SK-N-SH (cell line): ENCODE measurements at regions not wholly inside any gene's neighbourhood (a gene's known extent, or its start where the extent isn't known, plus 50 kb on each side); places are given as distances from the start of the nearest gene placed in this dataset.

Experiments
- CTCF ChIA-PET: fragments of 300-600, 350-600 bp; formaldehyde crosslinking; extraction: SDS; loops from one replicate; lab custom pipeline; 2021; lab: Yijun Ruan, JAX
- POLR2A ChIA-PET: fragments of 350-600 bp; sonication (Branson Sonifier 250); formaldehyde crosslinking; extraction: SDS; loops from one replicate; lab custom pipeline; 2020; ENCODE audit warnings: antibody characterized with exemption, inconsistent platforms; lab: Yijun Ruan, JAX
- DNase-seq: peaks from one replicate; pipeline ENCODE4 v3.0.0; 2012
- H2AFZ ChIP-seq: fragments of 200-600 bp; sonication (generic); 2 replicates; pipeline ENCODE4 v1.8.1; 2016; ENCODE audit warnings: antibody characterized with exemption, mild to moderate bottlenecking, low read depth
- H3F3A ChIP-seq: fragments of 200-600 bp; sonication (generic); replicated peaks from 2 replicates; pipeline ENCODE3; 2016; ENCODE audit warnings: antibody characterized with exemption, mild to moderate bottlenecking; ENCODE audit not compliant: insufficient read depth
- H3K27ac ChIP-seq, 2 experiments: fragments of 200-500 bp in 1 of 2; fragments of 200-600 bp in 1 of 2; sonication (Bioruptor generic) in 1 of 2; sonication (generic), shearing (Covaris generic) in 1 of 2; 2 replicates each; pipeline versions ENCODE4 v1.5.1 to v1.6.1; 2014 to 2016; ENCODE audit warnings: low read depth in 2 of 2, inconsistent platforms in 1 of 2, low read length in 1 of 2, mild to moderate bottlenecking in 1 of 2, mixed read lengths in 1 of 2
- H3K27me3 ChIP-seq: fragments of 200-600 bp; sonication (generic), shearing (Covaris generic); 2 replicates; pipeline ENCODE4 v1.6.1; 2016; ENCODE audit warnings: mixed run types; ENCODE audit not compliant: insufficient read depth
- H3K36me3 ChIP-seq, 2 experiments: fragments of 200-500 bp in 1 of 2; fragments of 200-600 bp in 1 of 2; sonication (Bioruptor generic) in 1 of 2; sonication (generic) in 1 of 2; replicated peaks in 1 of 2; 2 replicates each; pipeline versions ENCODE3 to v1.5.1; 2014 to 2016; ENCODE audit warnings: low read length in 1 of 2, mild to moderate bottlenecking in 1 of 2; ENCODE audit not compliant: insufficient read depth in 2 of 2, control insufficient read depth in 1 of 2
- H3K4me1 ChIP-seq, 2 experiments: fragments of 200-500 bp in 1 of 2; fragments of 200-600 bp in 1 of 2; sonication (Bioruptor generic) in 1 of 2; sonication (generic), shearing (Covaris generic) in 1 of 2; 2 replicates each; pipeline versions ENCODE4 v1.5.1 to v1.6.1; 2014 to 2016; ENCODE audit warnings: low read depth in 1 of 2, low read length in 1 of 2, mixed run types in 1 of 2; ENCODE audit not compliant: insufficient read depth in 2 of 2, control insufficient read depth in 1 of 2
- H3K4me2 ChIP-seq: fragments of 200-600 bp; sonication (generic), shearing (Covaris generic); 2 replicates; pipeline ENCODE4 v1.6.1; 2017; ENCODE audit warnings: mixed run types
- H3K4me3 ChIP-seq, 2 experiments: fragments of 200-500 bp in 1 of 2; fragments of 200-600 bp in 1 of 2; sonication (Bioruptor generic) in 1 of 2; sonication (generic), shearing (Covaris generic) in 1 of 2; 2 replicates each; pipeline versions ENCODE4 v1.5.1 to v1.8.1; 2014 to 2016; ENCODE audit warnings: low read depth in 2 of 2, inconsistent platforms in 1 of 2, low read length in 1 of 2, mild to moderate bottlenecking in 1 of 2, mixed read lengths in 1 of 2, moderate library complexity in 1 of 2
- H3K79me2 ChIP-seq: fragments of 200-600 bp; sonication (generic); 2 replicates; pipeline ENCODE4 v1.8.1; 2017; ENCODE audit warnings: mild to moderate bottlenecking; ENCODE audit not compliant: insufficient read depth
- H3K9ac ChIP-seq: fragments of 200-600 bp; sonication (generic); 2 replicates; pipeline ENCODE4 v1.6.1; 2017; ENCODE audit warnings: mixed run types
- H3K9me2 ChIP-seq: fragments of 200-600 bp; sonication (generic); 2 replicates; pipeline ENCODE4 v1.6.1; 2017; ENCODE audit warnings: mixed run types
- H3K9me3 ChIP-seq: fragments of 200-600 bp; sonication (generic); 2 replicates; pipeline ENCODE4 v1.6.1; 2017; ENCODE audit warnings: mixed run types, mild to moderate bottlenecking, moderate library complexity
- H4K20me1 ChIP-seq: fragments of 200-600 bp; sonication (generic); 2 replicates; pipeline ENCODE4 v1.6.1; 2017; ENCODE audit warnings: mild to moderate bottlenecking, mixed run types; ENCODE audit not compliant: insufficient read depth
- ELF1 ChIP-seq: IDR thresholded peaks from 2 replicates; pipeline ENCODE4 v1.4.0; 2012
- FOSL2 ChIP-seq: IDR thresholded peaks from 2 replicates; pipeline ENCODE4 v1.4.0; 2012; ENCODE audit warnings: low read depth, mild to moderate bottlenecking, moderate library complexity, borderline replicate concordance
- MEF2A ChIP-seq: IDR thresholded peaks from 2 replicates; pipeline ENCODE4 v1.4.0; 2012; ENCODE audit warnings: low read depth, borderline replicate concordance
- NFIC ChIP-seq: IDR thresholded peaks from 2 replicates; pipeline ENCODE4 v1.4.0; 2012; ENCODE audit warnings: borderline replicate concordance
- NRF1 ChIP-seq: IDR thresholded peaks from 2 replicates; pipeline ENCODE4 v1.6.1; 2012; ENCODE audit warnings: low read depth, mild to moderate bottlenecking, low read length
- POLR2AphosphoS5 ChIP-seq: IDR thresholded peaks from 2 replicates; pipeline ENCODE4 v1.6.1; 2012; ENCODE audit warnings: low read depth, low read length
- SIN3A ChIP-seq: IDR thresholded peaks from 2 replicates; pipeline ENCODE4 v1.6.1; 2012; ENCODE audit warnings: low read depth, mild to moderate bottlenecking, low read length, moderate library complexity, borderline replicate concordance
- SMC3 ChIP-seq: IDR thresholded peaks from 2 replicates; pipeline ENCODE4 v1.6.1; 2012; ENCODE audit warnings: low read depth, low read length, improper control_type of control experiment
- TAF1 ChIP-seq: IDR thresholded peaks from 2 replicates; pipeline ENCODE4 v1.6.1; 2012; ENCODE audit warnings: low read depth, mild to moderate bottlenecking, low read length, moderate library complexity, borderline replicate concordance
- YY1 ChIP-seq: IDR thresholded peaks from 2 replicates; pipeline ENCODE4 v1.4.0; 2012; ENCODE audit warnings: low read depth, mild to moderate bottlenecking
- WGBS: methylation state at CpG from one replicate; pipeline ENCODE4 v1.1.6; 2017; ENCODE audit warnings: low lambda C conversion rate; 5-methylcytosine and 5-hydroxymethylcytosine counted together
- TF ChIP-seq, protein P1 (sequence below): fragments of 200-600 bp; sonication (generic); IDR thresholded peaks from 2 replicates; pipeline ENCODE4 v1.6.1; 2017; ENCODE audit warnings: antibody characterized with exemption, mild to moderate bottlenecking, moderate library complexity
- TF ChIP-seq, protein P2 (sequence below): fragments of 150-350 bp; IDR thresholded peaks from 2 replicates; pipeline ENCODE4 v1.6.1; 2017; ENCODE audit warnings: antibody characterized with exemption, low read length, low read depth, borderline replicate concordance

DNA sequence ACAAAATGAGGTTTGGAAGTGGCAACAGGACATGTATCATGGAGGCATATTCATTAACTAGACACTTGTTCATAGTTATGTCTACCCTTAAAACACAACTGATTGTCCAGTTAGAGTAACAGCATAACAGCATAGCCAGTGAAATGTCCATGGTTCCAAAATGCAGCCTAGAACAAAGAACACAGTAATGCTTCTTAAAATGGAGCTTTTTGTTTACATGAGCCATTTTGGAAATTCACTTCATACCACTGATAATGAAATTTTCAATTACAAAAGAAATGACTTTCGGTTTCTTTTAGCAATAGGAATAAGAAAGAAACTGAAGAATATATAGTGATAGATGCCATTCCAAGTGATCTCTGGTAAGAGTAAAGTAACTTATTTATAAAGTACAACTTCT is 111.1 kb upstream of the DST start:
- peaks cover 31% of the 10 kb centered on the region for H3F3A ChIP-seq
- H4K20me1 ChIP-seq, result peaks cover 37% of the 10 kb centered on the region
- no peak overlapping the region for H2AFZ ChIP-seq
- no peak for DNase-seq
- no peaks in the 10 kb centered on the region for H3K9me3 ChIP-seq
- H3K4me2 ChIP-seq, result no peak overlapping the region
- peaks cover 99% of the 10 kb centered on the region for H3K79me2 ChIP-seq
- no peaks in the 10 kb centered on the region for H3K27me3 ChIP-seq
- TF ChIP-seq TAF1 (no peak), POLR2AphosphoS5 (0 out of 2 replicates have a peak, but pooled peaks have one; percentile 1)
- ChIA-PET POLR2A (no interaction called here), CTCF (interaction anchor here (1.0 to 1.1 kb wide), 3 partner anchors 10 to 116 kb away, joined by 3 read pairs; no protein-coding TSS in a partner anchor)
- H3K9me2 ChIP-seq, result no peaks in the 10 kb centered on the region
- H3K27ac ChIP-seq, result peak overlapping the region in 1 of 2 experiments; percentile 7; a peak in 1 of 4 replicates
- no peak overlapping the region for H3K4me3 ChIP-seq
- H3K9ac ChIP-seq, result no peak overlapping the region
- 83% methylated on average over 1 of the region's 1 CpG for WGBS
- peaks cover 12 to 79% of the 10 kb centered on the region in 2 experiments for H3K4me1 ChIP-seq
- peaks cover 0 to 10% of the 10 kb centered on the region in 2 experiments for H3K36me3 ChIP-seq

DNA sequence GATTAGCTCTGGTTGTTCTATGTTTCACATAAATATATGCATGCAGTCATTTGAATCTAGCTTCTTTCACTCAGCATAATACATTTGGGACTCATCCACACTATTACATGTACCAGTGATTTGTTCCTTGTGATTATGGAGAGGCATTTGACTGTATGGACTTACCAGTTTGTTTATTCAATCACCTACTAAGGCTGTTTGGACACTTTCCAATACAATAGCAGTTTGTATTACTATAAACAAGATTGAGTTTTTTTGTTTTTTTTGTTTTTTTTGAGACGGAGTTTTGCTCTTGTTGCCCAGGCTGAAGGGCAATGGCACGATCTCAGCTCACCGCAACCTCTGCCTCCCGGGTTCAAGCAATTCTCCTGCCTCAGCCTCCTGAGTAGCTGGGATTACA is 109.8 kb upstream of the DST start:
- Histone ChIP-seq H3K9me3 (no peaks in the 10 kb centered on the region), H3K9me2 (no peaks in the 10 kb centered on the region), H2AFZ (no peak overlapping the region), H4K20me1 (peaks cover 32% of the 10 kb centered on the region), H3K27ac (no peak overlapping the region), H3K9ac (no peak overlapping the region), H3K36me3 (peaks cover 0 to 10% of the 10 kb centered on the region in 2 experiments), H3K27me3 (no peaks in the 10 kb centered on the region), H3K79me2 (peaks cover 99% of the 10 kb centered on the region), H3K4me3 (no peak overlapping the region), H3K4me1 (peaks cover 11 to 79% of the 10 kb centered on the region in 2 experiments), H3K4me2 (no peak overlapping the region), H3F3A (peaks cover 42% of the 10 kb centered on the region)
- DNase-seq, result no peak
- WGBS, result 95% methylated on average over 4 of the region's 4 CpGs
- POLR2A ChIA-PET, result no interaction called here
- CTCF ChIA-PET, result interaction anchor here (1.3 to 1.6 kb wide), 2 partner anchors 23 to 99 kb away, joined by 4 to 5 read pairs; no protein-coding TSS in a partner anchor
- TF ChIP-seq SIN3A, result no peak
- no peak for TF ChIP-seq ELF1
- TF ChIP-seq FOSL2, result no peak

DNA sequence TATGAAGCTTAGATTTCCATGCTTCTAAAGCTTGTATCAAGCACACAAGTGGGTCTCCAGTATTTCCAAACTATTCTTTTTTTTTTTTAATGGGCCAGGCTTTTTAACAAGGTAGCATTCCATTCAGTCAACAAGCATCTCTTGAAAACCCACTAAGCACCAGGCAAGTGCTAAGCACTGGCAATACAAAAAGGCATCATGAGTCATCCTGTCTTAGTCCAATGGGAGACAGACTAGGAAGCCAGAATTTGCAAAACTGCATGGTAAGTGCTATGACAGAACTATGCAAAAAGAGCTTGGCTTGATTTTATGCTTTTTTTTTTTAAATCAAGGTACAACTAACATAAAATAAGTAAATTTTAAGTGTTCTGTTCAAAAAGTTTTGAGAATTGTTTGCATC is 109.3 kb upstream of the DST start:
- no peak for DNase-seq
- Histone ChIP-seq H3K9me2 (no peaks in the 10 kb centered on the region), H3K9ac (no peak overlapping the region), H3K4me1 (peaks cover 14 to 79% of the 10 kb centered on the region in 2 experiments), H3K27me3 (no peaks in the 10 kb centered on the region), H3K9me3 (no peaks in the 10 kb centered on the region), H4K20me1 (peaks cover 27% of the 10 kb centered on the region), H3K79me2 (peaks cover 99% of the 10 kb centered on the region), H3F3A (peaks cover 46% of the 10 kb centered on the region), H3K4me2 (no peak overlapping the region), H2AFZ (no peak overlapping the region), H3K36me3 (peaks cover 0 to 10% of the 10 kb centered on the region in 2 experiments), H3K27ac (0 out of 4 replicates have a peak overlapping the region, but pooled peaks of 1 of the 2 experiments have one; percentile 20), H3K4me3 (no peak overlapping the region)
- CTCF ChIA-PET, result interaction anchor here (0.9 to 1.6 kb wide), 3 partner anchors 22 to 100 kb away, joined by 3 to 5 read pairs (median 4); no protein-coding TSS in a partner anchor
- TF ChIP-seq, protein P1, sequence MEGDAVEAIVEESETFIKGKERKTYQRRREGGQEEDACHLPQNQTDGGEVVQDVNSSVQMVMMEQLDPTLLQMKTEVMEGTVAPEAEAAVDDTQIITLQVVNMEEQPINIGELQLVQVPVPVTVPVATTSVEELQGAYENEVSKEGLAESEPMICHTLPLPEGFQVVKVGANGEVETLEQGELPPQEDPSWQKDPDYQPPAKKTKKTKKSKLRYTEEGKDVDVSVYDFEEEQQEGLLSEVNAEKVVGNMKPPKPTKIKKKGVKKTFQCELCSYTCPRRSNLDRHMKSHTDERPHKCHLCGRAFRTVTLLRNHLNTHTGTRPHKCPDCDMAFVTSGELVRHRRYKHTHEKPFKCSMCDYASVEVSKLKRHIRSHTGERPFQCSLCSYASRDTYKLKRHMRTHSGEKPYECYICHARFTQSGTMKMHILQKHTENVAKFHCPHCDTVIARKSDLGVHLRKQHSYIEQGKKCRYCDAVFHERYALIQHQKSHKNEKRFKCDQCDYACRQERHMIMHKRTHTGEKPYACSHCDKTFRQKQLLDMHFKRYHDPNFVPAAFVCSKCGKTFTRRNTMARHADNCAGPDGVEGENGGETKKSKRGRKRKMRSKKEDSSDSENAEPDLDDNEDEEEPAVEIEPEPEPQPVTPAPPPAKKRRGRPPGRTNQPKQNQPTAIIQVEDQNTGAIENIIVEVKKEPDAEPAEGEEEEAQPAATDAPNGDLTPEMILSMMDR, result no peak
- no peak for TF ChIP-seq NRF1
- peak; percentile 74 for TF ChIP-seq FOSL2
- TF ChIP-seq, protein P2, sequence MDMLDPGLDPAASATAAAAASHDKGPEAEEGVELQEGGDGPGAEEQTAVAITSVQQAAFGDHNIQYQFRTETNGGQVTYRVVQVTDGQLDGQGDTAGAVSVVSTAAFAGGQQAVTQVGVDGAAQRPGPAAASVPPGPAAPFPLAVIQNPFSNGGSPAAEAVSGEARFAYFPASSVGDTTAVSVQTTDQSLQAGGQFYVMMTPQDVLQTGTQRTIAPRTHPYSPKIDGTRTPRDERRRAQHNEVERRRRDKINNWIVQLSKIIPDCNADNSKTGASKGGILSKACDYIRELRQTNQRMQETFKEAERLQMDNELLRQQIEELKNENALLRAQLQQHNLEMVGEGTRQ, result no peak
- TF ChIP-seq NFIC, result no peak
- TF ChIP-seq MEF2A, result no peak
- TF ChIP-seq YY1, result no peak
- no peak for TF ChIP-seq SMC3
- POLR2A ChIA-PET, result no interaction called here
